NCI-H510A (cell line): ENCODE measurements at regions not wholly inside any gene's neighbourhood (a gene's known extent, or its start where the extent isn't known, plus 50 kb on each side); places are given as distances from the start of the nearest gene placed in this dataset.
"Not testable (repeated sequence)": the region's sequence is repeated elsewhere in the genome, so short reads cannot be mapped to it uniquely, and the experiment has no call there.

Experiments
- DNase-seq: peaks from one replicate; lab custom pipeline; 2025; lab: John Stamatoyannopoulos, UW

- DNase-seq = no peak
Observed at GRCh38 chr2:84214455-84214854, 244.6 kb downstream of the SUCLG1 start.

GRCh38 chr2:84212611-84213314, 246.3 kb downstream of the SUCLG1 start:
- DNase-seq = no peak

GRCh38 chr2:84209941-84210340, 249.1 kb downstream of the SUCLG1 start:
- no peak for DNase-seq

- no peak for DNase-seq
Observed at GRCh38 chr2:84204995-84205394, 254.1 kb downstream of the SUCLG1 start.

- DNase-seq = no peak
Observed at GRCh38 chr2:84202166-84202565, 256.9 kb downstream of the SUCLG1 start.

GRCh38 chr2:84201158-84201557, 257.9 kb downstream of the SUCLG1 start:
- no peak for DNase-seq

GRCh38 chr2:84197901-84198300, 261.2 kb downstream of the SUCLG1 start:
- no peak for DNase-seq

GRCh38 chr2:84194949-84195644, 264.0 kb downstream of the SUCLG1 start:
- DNase-seq = no peak

- DNase-seq = no peak
Observed at GRCh38 chr2:84194181-84194580, 264.9 kb downstream of the SUCLG1 start.

- DNase-seq = no peak
Observed at GRCh38 chr2:84187258-84187657, 271.8 kb downstream of the SUCLG1 start.

- no peak for DNase-seq
Observed at GRCh38 chr2:84181927-84182326, 277.2 kb downstream of the SUCLG1 start.

- DNase-seq = no peak
Observed at GRCh38 chr2:84177733-84178132, 281.3 kb downstream of the SUCLG1 start.

GRCh38 chr2:84175970-84176369, 283.1 kb downstream of the SUCLG1 start:
- no peak for DNase-seq

- DNase-seq = no peak
Observed at GRCh38 chr2:84175340-84175739, 283.7 kb downstream of the SUCLG1 start.

- no peak for DNase-seq
Observed at GRCh38 chr2:84173041-84173440, 286.0 kb downstream of the SUCLG1 start.

GRCh38 chr2:84170979-84171378, 288.1 kb downstream of the SUCLG1 start:
- DNase-seq = no peak

GRCh38 chr2:84169871-84170270, 289.2 kb downstream of the SUCLG1 start:
- DNase-seq = no peak

GRCh38 chr2:84168552-84168951, 290.5 kb downstream of the SUCLG1 start:
- not testable (repeated sequence) for DNase-seq

- no peak for DNase-seq
Observed at GRCh38 chr2:84165256-84165655, 293.8 kb downstream of the SUCLG1 start.

- no peak for DNase-seq
Observed at GRCh38 chr2:84160453-84160852, 298.6 kb downstream of the SUCLG1 start.

GRCh38 chr2:84158605-84159004, 300.5 kb downstream of the SUCLG1 start:
- no peak for DNase-seq

GRCh38 chr2:84152462-84152861, 306.6 kb downstream of the SUCLG1 start:
- DNase-seq = no peak

GRCh38 chr2:84144345-84144744, 314.7 kb downstream of the SUCLG1 start:
- no peak for DNase-seq

- no peak for DNase-seq
Observed at GRCh38 chr2:84137034-84137433, 322.0 kb downstream of the SUCLG1 start.
